HG02970 (cell line): ENCODE measurements at regions not wholly inside any gene's neighbourhood (a gene's known extent, or its start where the extent isn't known, plus 50 kb on each side); places are given as distances from the start of the nearest gene placed in this dataset.
"Not testable (repeated sequence)": the region's sequence is repeated elsewhere in the genome, so short reads cannot be mapped to it uniquely, and the experiment has no call there.

Experiments
- ATAC-seq: cut with Tn5 transposase; IDR thresholded peaks from one replicate; pipeline ENCODE4 v1.9.1; 2021; ENCODE audit warnings: mild to moderate bottlenecking, moderate library complexity, moderate number of reproducible peaks; ENCODE audit not compliant: unreplicated experiment, low FRiP score

- no peak for ATAC-seq
Measured at GRCh38 chr2:241997017-241997416, 127.5 kb downstream of the RTP5 start.

- no peak for ATAC-seq
Measured at GRCh38 chr2:241999184-241999583, 129.7 kb downstream of the RTP5 start.

GRCh38 chr2:242001853-242002252, 132.3 kb downstream of the RTP5 start:
- no peak for ATAC-seq

GRCh38 chr2:242002944-242003343, 133.4 kb downstream of the RTP5 start:
- no peak for ATAC-seq

- no peak for ATAC-seq
Measured at GRCh38 chr2:242004223-242004901, 134.8 kb downstream of the RTP5 start.

GRCh38 chr2:242004902-242005230, 135.3 kb downstream of the RTP5 start:
- no peak for ATAC-seq

GRCh38 chr2:242006091-242006634, 136.6 kb downstream of the RTP5 start:
- ATAC-seq, result not testable (repeated sequence)

GRCh38 chr2:242008908-242009307, 139.4 kb downstream of the RTP5 start:
- not testable (repeated sequence) for ATAC-seq

GRCh38 chr2:242009846-242010245, 140.3 kb downstream of the RTP5 start:
- ATAC-seq, result not testable (repeated sequence)

- ATAC-seq, result not testable (repeated sequence)
Measured at GRCh38 chr2:242010252-242011166, 141.0 kb downstream of the RTP5 start.

- no peak for ATAC-seq
Measured at GRCh38 chr2:242011167-242011513, 141.6 kb downstream of the RTP5 start.

- ATAC-seq, result no peak
Measured at GRCh38 chr2:242011516-242011915, 142.0 kb downstream of the RTP5 start.

- ATAC-seq, result no peak
Measured at GRCh38 chr2:242011991-242012764, 142.6 kb downstream of the RTP5 start.

- ATAC-seq, result no peak
Measured at GRCh38 chr2:242012956-242013764, 143.6 kb downstream of the RTP5 start.

- no peak for ATAC-seq
Measured at GRCh38 chr2:242013771-242014170, 144.2 kb downstream of the RTP5 start.

- no peak for ATAC-seq
Measured at GRCh38 chr2:242015108-242016065, 145.9 kb downstream of the RTP5 start.

- no peak for ATAC-seq
Measured at GRCh38 chr2:242017086-242017485, 147.6 kb downstream of the RTP5 start.

GRCh38 chr2:242018416-242018815, 148.9 kb downstream of the RTP5 start:
- not testable (repeated sequence) for ATAC-seq

GRCh38 chr2:242019344-242019743, 149.8 kb downstream of the RTP5 start:
- ATAC-seq, result no peak
